Smooth muscle cell (in vitro differentiated cells): ENCODE measurements at regions not wholly inside any gene's neighbourhood (a gene's known extent, or its start where the extent isn't known, plus 50 kb on each side); places are given as distances from the start of the nearest gene placed in this dataset.

ENCODE experiments used
- DNase-seq: peaks from one replicate; lab custom pipeline; 2025; ENCODE audit not compliant: unreplicated experiment; lab: John Stamatoyannopoulos, UW
- H2AFZ ChIP-seq: fragments of 200-600 bp; sonication (generic); 2 replicates; pipeline ENCODE4 v1.6.0; 2016; ENCODE audit warnings: antibody characterized with exemption, low read depth, mild to moderate bottlenecking
- H3F3A ChIP-seq: fragments of 200-600 bp; sonication (generic); 2 replicates; pipeline ENCODE4 v1.6.0; 2017; ENCODE audit warnings: antibody characterized with exemption, low read depth
- H3K27ac ChIP-seq: fragments of 200-600 bp; sonication (generic); 2 replicates; pipeline ENCODE4 v1.5.1; 2016; ENCODE audit warnings: low read depth, mild to moderate bottlenecking
- H3K27me3 ChIP-seq: fragments of 200-600 bp; sonication (generic); 2 replicates; pipeline ENCODE4 v1.6.1; 2016; ENCODE audit warnings: low read depth, mild to moderate bottlenecking
- H3K36me3 ChIP-seq: fragments of 200-600 bp; sonication (generic); 2 replicates; pipeline ENCODE4 v1.5.1; 2016; ENCODE audit warnings: low read depth
- H3K4me1 ChIP-seq: fragments of 200-600 bp; sonication (generic); 2 replicates; pipeline ENCODE4 v1.5.1; 2016; ENCODE audit warnings: low read depth
- H3K4me2 ChIP-seq: fragments of 200-600 bp; sonication (generic); 2 replicates; pipeline ENCODE4 v1.6.0; 2016; ENCODE audit warnings: mild to moderate bottlenecking
- H3K4me3 ChIP-seq: fragments of 200-600 bp; sonication (generic); 2 replicates; pipeline ENCODE4 v1.5.1; 2016; ENCODE audit warnings: mild to moderate bottlenecking
- H3K79me2 ChIP-seq: fragments of 200-600 bp; sonication (generic); 2 replicates; pipeline ENCODE4 v1.6.0; 2016; ENCODE audit warnings: low read depth, mild to moderate bottlenecking
- H3K9ac ChIP-seq: fragments of 200-600 bp; sonication (generic); 2 replicates; pipeline ENCODE4 v1.6.0; 2016; ENCODE audit warnings: low read depth
- H3K9me3 ChIP-seq: fragments of 200-600 bp; sonication (generic); replicated peaks from 2 replicates; pipeline ENCODE4 v1.5.1; 2016; ENCODE audit warnings: low read depth
- H4K20me1 ChIP-seq: fragments of 200-600 bp; sonication (generic); 2 replicates; pipeline ENCODE4 v1.6.0; 2016; ENCODE audit warnings: low read depth
- CTCF ChIP-seq: fragments of 200-600 bp; sonication (generic); IDR thresholded peaks from 2 replicates; pipeline ENCODE4 v1.5.1; 2017; ENCODE audit warnings: borderline replicate concordance, mild to moderate bottlenecking, antibody characterized with exemption; ENCODE audit not compliant: insufficient read depth, poor library complexity, severe bottlenecking
- WGBS: methylation state at CpG from one replicate; pipeline ENCODE4 v1.1.7; 2016; ENCODE audit warnings: low lambda C conversion rate; 5-methylcytosine and 5-hydroxymethylcytosine counted together

- no peaks in the 10 kb centered on the region for H3K36me3 ChIP-seq
- H3K27me3 ChIP-seq, result no peaks in the 10 kb centered on the region
- no peak for TF ChIP-seq CTCF
- no peak overlapping the region for H3K4me3 ChIP-seq
- no peaks in the 10 kb centered on the region for H4K20me1 ChIP-seq
- no peak overlapping the region for H3K9ac ChIP-seq
- H3F3A ChIP-seq, result no peaks in the 10 kb centered on the region
- no peak overlapping the region for H3K4me2 ChIP-seq
- H3K4me1 ChIP-seq, result no peaks in the 10 kb centered on the region
- no peaks in the 10 kb centered on the region for H3K79me2 ChIP-seq
- 84% methylated on average over 3 of the region's 3 CpGs for WGBS
- H3K27ac ChIP-seq, result no peak overlapping the region
- H3K9me3 ChIP-seq, result no peaks in the 10 kb centered on the region
- H2AFZ ChIP-seq, result no peak overlapping the region
- no peak for DNase-seq
Measured at GRCh38 chr5:2566284-2566683, 185.2 kb downstream of the IRX2 start.

GRCh38 chr5:2565147-2565546 is 186.3 kb downstream of the IRX2 start:
- no peak overlapping the region for H3K9ac ChIP-seq
- H3K4me1 ChIP-seq, result no peaks in the 10 kb centered on the region
- no peaks in the 10 kb centered on the region for H4K20me1 ChIP-seq
- no peak overlapping the region for H3K27ac ChIP-seq
- no peaks in the 10 kb centered on the region for H3K27me3 ChIP-seq
- no peaks in the 10 kb centered on the region for H3K9me3 ChIP-seq
- no peak overlapping the region for H2AFZ ChIP-seq
- H3K4me3 ChIP-seq, result no peak overlapping the region
- H3K36me3 ChIP-seq, result no peaks in the 10 kb centered on the region
- no peaks in the 10 kb centered on the region for H3K79me2 ChIP-seq
- DNase-seq, result no peak
- no peak overlapping the region for H3K4me2 ChIP-seq
- WGBS, result 77% methylated on average over 4 of the region's 6 CpGs
- H3F3A ChIP-seq, result no peaks in the 10 kb centered on the region
- no peak for TF ChIP-seq CTCF

GRCh38 chr5:2563046-2563445 is 188.4 kb downstream of the IRX2 start:
- Histone ChIP-seq H3F3A (no peaks in the 10 kb centered on the region), H3K79me2 (no peaks in the 10 kb centered on the region), H3K9ac (no peak overlapping the region), H3K4me1 (no peaks in the 10 kb centered on the region), H4K20me1 (no peaks in the 10 kb centered on the region), H3K27ac (no peak overlapping the region), H3K4me3 (no peak overlapping the region), H3K9me3 (no peaks in the 10 kb centered on the region), H2AFZ (no peak overlapping the region), H3K4me2 (no peak overlapping the region), H3K36me3 (no peaks in the 10 kb centered on the region), H3K27me3 (no peaks in the 10 kb centered on the region)
- no peak for TF ChIP-seq CTCF
- no peak for DNase-seq
- WGBS, result 81% methylated on average over 6 of the region's 6 CpGs

GRCh38 chr5:2562036-2562435 is 189.4 kb downstream of the IRX2 start:
- H3K27ac ChIP-seq, result no peak overlapping the region
- H3K27me3 ChIP-seq, result no peaks in the 10 kb centered on the region
- H2AFZ ChIP-seq, result no peak overlapping the region
- no peaks in the 10 kb centered on the region for H3K9me3 ChIP-seq
- H3K4me1 ChIP-seq, result no peaks in the 10 kb centered on the region
- no peaks in the 10 kb centered on the region for H3K36me3 ChIP-seq
- H3K79me2 ChIP-seq, result no peaks in the 10 kb centered on the region
- 92% methylated on average over 13 of the region's 13 CpGs for WGBS
- no peak overlapping the region for H3K4me2 ChIP-seq
- H3K9ac ChIP-seq, result no peak overlapping the region
- H3F3A ChIP-seq, result no peaks in the 10 kb centered on the region
- TF ChIP-seq CTCF, result no peak
- DNase-seq, result no peak
- no peaks in the 10 kb centered on the region for H4K20me1 ChIP-seq
- H3K4me3 ChIP-seq, result no peak overlapping the region
